Coronary artery (tissue), 2 donors: ENCODE measurements at regions not wholly inside any gene's neighbourhood (a gene's known extent, or its start where the extent isn't known, plus 50 kb on each side); places are given as distances from the start of the nearest gene placed in this dataset.
"Not testable (repeated sequence)": the region's sequence is repeated elsewhere in the genome, so short reads cannot be mapped to it uniquely, and the experiment has no call there.

ENCODE experiments used
- DNase-seq: peaks from one replicate; pipeline ENCODE4 v3.0.0-alpha.2; 2017; ENCODE audit warnings: low spot score
- H3K27ac ChIP-seq, 2 donors: fragments of 200-600 bp; sonication (generic); one replicate each; pipeline ENCODE4 v1.5.1; 2016 to 2019
- H3K4me3 ChIP-seq: fragments of 200-600 bp; sonication (generic); 2 replicates; pipeline ENCODE4 v1.5.1; 2016; ENCODE audit warnings: mild to moderate bottlenecking, moderate library complexity
- CTCF ChIP-seq: fragments of 200-600 bp; sonication (generic); IDR thresholded peaks from one replicate; pipeline ENCODE4 v1.5.1; 2019; ENCODE audit warnings: antibody characterized with exemption

GRCh38 chr2:88924533-88924932 is 233.1 kb downstream of the RPIA start:
- no peak for TF ChIP-seq CTCF

GRCh38 chr2:88925770-88926462 is 234.4 kb downstream of the RPIA start:
- Histone ChIP-seq H3K4me3 (no peak overlapping the region), H3K27ac (no peak overlapping the region)
- TF ChIP-seq CTCF, result no peak
- DNase-seq, result no peak

More at GRCh38 chr2:88924533-88924932, 233.1 kb downstream of the RPIA start:
- Histone ChIP-seq H3K4me3 (no peak overlapping the region), H3K27ac (no peak overlapping the region)
- DNase-seq, result no peak

- Histone ChIP-seq H3K27ac (no peak overlapping the region), H3K4me3 (no peak overlapping the region)
- TF ChIP-seq CTCF, result no peak
- no peak for DNase-seq
These were observed 235.7 kb downstream of the RPIA start for GRCh38 chr2:88927128-88927527.

- Histone ChIP-seq H3K4me3 (no peak overlapping the region), H3K27ac (no peak overlapping the region)
- no peak for TF ChIP-seq CTCF
- no peak for DNase-seq
These were observed 239.2 kb downstream of the RPIA start for GRCh38 chr2:88930659-88931058.

- no peak for TF ChIP-seq CTCF
- no peak for DNase-seq
- Histone ChIP-seq H3K4me3 (no peak overlapping the region), H3K27ac (no peak overlapping the region)
These were observed 241.2 kb downstream of the RPIA start for GRCh38 chr2:88932686-88933085.

GRCh38 chr2:88933091-88933490 is 241.6 kb downstream of the RPIA start:
- H3K27ac ChIP-seq, result no peak overlapping the region
- no peak overlapping the region for H3K4me3 ChIP-seq
- no peak for DNase-seq
- no peak for TF ChIP-seq CTCF

GRCh38 chr2:88933980-88934379 is 242.5 kb downstream of the RPIA start:
- no peak for TF ChIP-seq CTCF
- Histone ChIP-seq H3K27ac (no peak overlapping the region), H3K4me3 (no peak overlapping the region)
- DNase-seq, result no peak

GRCh38 chr2:88941178-88941577 is 249.7 kb downstream of the RPIA start:
- not testable (repeated sequence) for DNase-seq, H3K27ac ChIP-seq, H3K4me3 ChIP-seq
